ENCODE measurements at regions not wholly inside any gene's neighbourhood (a gene's known extent, or its start where the extent isn't known, plus 50 kb on each side); places are given as distances from the start of the nearest gene placed in this dataset.

DNA sequence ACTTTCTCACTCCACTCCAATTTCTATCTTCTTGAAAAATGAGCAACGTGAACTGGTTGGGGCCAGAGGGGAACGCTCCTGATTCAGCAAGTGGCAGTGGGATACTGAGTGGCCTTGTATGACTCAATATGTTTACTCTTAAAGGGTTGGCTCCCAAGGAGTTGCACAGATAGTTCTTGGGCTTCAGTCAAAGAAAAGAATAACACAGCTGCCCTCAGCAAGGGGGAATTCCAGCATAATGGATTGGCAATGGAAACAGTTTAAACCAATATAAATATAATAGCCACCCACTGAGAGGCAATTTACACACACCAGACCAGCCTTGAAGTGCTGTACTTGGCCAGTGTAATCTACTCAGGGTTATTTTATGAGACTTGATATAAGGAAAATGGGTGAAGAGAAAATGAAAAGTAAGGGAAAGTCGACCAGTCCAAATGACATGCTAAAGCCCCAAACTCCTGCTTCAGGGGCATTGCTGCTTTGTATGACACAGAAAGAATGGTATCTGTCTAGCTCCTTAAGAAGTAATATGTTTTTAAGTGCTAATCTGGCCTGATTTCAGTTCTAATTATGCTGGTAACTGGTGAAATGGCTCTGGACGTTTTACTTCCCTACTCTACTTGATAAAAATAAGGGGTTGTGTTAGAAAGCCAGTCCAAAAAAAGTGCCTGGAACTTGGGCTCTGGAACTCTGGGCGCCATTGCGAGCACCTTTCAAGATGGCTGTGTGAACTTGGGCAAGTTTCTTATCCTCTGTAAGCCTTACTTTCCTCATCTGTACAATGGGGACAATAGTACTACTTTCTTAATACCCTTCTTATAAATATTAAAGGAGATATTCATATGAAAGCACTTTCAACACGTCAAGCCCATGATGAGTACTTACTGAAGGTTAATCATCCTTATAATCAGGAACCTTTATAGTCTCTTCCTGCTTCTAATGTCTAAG lies 712.9 kb upstream of the MAP3K7 start:
- DNase-seq (ENCODE audit: low spot score): no peak

DNA sequence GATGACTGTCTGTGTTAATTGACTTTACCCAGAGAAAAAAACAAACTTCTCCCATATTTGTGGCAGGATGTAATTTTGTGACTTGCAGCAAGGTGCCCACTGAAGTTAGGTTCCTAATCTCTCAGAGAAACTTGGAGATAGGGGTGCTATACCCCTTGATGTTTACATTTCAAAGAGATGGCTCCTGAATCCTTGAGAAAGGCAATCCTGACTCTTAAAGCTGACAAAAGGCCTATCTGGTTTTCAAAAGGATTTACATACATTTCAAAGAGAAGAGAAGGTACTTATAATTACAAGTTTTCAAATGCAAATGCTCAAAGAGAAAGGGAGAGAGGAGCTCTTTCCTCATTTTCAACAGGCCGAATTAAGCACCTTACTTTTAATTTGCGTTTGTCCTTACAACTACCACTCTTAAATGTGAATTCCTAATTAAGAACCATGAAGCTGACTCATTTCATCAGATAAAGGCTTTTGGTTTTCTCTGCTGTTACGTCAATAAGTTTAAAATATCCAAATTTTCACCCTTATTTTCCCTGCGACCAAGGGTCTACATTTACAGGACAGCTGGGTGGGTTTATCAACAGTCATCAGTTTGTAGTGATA lies 711.8 kb upstream of the MAP3K7 start:
- DNase-seq (ENCODE audit: low spot score): no peak

DNA sequence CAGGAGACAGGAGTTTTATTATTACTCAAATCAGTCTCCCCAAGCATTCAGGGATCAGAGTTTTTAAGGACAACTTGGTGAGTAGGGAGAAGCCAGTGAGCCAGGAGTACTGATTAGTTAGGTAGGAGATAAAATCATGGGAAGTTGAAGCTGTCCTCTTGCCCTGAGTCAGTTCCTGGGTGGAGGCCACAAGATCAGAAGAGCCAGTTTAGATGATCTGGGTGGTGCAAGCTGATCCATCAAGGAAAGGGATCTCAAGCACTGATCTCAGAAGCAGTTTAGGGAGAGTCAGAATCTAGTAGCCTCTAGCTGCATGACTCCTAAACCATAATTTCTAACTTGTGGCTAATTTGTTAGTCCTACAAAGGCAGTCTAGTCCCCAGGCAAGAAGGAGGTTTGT lies 706.5 kb upstream of the MAP3K7 start:
- no peak for DNase-seq (ENCODE audit: low spot score)

DNA sequence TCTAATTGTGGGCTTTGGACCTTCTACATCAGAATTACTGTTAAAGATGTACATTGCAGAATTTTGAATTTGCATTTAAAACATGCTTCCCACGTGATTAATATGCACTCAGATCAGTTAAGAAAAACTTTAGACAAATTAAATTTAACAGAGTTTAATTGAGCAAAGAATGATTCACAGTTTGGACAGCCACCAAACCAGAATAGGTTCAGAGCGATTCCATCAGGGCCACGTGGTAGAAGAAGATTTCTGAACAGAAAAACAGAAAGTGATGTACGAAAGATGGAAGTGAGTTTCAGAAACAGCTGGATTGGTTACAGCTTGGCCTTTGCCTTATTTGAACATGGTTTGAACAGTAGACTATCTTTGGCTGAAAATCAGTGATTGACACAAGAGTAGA lies 704.2 kb upstream of the MAP3K7 start:
- no peak for DNase-seq (ENCODE audit: low spot score)

DNA sequence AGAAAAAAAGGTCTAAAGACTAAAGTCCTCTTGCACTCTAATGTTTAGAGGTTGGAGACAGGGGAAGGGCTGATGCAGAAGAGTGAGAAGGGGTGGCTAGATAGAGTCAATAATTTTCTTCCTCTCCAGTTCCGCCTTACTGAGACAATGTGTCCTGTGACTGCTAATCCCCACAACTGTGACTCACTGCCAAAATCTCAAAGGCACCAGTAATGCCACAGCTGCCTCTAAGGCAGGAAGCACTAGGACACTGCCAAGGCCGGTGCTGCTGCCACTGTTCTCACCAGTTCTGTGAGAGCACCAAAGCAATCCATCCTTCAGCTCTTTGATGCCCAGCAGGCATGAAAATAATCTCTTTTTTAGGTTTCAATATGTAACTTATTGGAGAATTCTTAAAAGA lies 701.9 kb upstream of the MAP3K7 start:
- no peak for DNase-seq (ENCODE audit: low spot score)

DNA sequence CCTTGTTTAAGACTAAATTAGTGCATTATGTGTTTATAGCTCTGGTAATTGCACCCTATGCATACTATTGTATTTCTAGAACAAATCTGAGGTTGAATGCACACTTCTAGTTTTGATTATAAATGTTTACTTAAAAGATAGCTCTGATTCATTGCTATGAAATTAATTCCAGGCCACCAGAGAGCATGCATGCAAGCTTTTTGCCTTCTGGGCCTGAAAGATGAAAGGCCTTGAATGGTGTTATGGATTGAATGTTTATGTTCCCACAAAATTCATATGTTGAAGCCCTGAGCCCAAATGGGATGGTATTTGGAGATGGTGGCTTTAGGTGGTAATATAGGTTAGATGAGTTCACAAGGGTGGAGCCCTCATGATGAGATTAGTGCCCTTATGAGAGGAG lies 695.0 kb upstream of the MAP3K7 start:
- DNase-seq (ENCODE audit: low spot score): no peak

DNA sequence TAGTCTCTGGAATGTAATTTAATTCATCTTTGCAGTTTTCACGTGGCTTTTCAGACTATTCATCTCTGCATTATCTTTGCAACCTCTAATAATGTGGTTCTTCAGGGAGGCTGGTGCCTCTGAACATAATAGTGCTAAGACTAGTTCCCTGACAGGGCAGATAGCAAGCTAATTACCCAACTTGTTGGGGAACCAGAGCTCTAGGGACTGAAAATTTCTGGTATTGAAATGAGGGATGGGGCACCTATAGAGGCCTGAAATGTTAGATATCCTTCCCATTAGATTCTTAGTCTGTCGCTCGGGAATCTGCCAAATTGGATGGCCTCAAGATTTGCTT lies 693.6 kb upstream of the MAP3K7 start:
- no peak for DNase-seq (ENCODE audit: low spot score)

DNA sequence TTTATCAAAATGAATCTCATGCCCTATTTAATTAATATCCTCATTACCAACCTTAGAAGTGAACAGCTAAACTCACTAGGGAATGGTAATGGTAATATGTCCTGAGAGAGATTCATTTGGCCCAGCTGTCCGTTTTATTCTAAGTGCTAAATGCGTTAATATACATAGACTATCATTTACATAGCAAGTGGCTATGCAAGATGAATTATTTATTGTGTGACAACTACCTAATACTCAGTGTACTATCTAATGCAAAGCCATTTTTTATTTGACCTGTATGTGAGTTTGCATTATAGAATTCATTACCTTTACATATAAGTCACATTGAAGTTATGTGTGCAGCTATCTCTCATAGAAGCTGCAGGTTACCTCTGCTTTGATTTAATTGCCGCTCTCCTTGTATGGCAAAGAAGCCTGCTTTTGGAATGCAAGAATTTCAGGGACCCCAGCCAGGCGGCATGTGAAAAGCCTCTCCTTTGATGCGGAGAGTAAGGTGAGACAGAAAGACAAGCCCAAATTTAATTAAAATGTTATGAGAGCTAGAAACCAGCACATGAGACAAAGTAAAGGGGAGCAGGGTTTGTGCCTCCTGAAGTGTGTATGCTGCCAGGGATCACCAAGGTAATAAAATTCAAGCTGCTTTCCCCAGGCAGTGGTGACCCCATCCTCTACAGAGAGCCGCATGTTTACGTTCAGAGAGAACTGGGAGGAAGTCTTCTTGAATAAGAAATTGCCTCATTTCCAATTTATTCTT lies 693.0 kb upstream of the MAP3K7 start:
- no peak for DNase-seq (ENCODE audit: low spot score)

DNA sequence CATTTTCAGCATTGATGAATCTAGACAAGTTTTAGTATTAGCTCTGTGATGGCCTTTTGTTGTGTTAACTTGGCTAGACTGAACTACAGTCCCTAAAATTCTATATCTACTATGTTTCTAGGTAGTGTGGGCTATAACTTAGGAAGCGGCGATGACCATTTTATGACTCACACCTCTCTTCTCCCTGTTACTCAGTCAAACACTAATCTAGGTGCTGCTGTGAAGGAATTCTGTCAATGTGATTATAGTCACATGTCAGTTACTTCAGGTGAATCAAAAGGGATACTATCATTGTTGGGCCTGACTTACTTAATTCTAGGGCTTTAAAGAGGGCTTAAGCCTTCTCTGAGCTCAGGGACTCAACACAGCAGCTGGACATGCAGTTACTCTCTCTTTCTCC lies 691.5 kb upstream of the MAP3K7 start:
- no peak for DNase-seq (ENCODE audit: low spot score)

DNA sequence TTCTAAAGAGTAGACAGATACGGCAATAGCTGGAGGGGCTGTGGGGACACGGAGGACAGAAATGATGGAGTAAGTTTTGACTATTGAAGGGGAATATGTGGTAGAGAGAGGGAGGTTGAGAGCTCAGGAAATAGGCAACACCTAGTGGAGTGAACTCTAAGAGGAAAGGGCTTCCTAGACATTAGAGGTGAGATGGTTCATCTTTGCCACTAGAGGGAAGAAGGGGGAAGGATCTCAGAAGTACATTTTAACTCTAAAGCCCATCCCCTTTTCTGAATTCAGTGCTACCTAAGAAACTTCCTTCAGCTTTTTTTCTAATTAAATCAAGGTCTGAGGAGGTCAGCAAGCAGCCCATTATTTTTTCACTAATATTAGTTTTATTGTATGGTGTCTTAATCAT lies 689.4 kb upstream of the MAP3K7 start:
- DNase-seq (ENCODE audit: low spot score): no peak

DNA sequence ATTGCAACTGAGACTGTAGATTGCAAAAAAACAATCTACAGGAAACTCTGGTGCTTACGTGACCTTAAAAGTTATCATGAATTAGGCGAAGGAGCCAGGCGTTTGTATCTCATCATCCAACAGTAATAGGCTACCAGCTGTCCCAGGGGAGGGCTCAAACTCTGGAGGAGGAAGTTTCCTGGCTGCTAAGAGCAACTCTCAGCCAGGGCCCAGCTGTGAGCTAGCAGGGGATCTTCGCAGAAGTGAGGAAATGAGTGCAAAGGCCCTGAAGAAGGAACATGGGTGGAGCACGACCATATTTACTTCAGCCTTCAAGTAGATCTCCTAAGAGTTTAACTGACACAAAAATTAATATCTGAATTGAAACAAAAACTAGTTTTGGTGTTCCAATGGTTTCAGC lies 686.9 kb upstream of the MAP3K7 start:
- DNase-seq (ENCODE audit: low spot score): no peak

DNA sequence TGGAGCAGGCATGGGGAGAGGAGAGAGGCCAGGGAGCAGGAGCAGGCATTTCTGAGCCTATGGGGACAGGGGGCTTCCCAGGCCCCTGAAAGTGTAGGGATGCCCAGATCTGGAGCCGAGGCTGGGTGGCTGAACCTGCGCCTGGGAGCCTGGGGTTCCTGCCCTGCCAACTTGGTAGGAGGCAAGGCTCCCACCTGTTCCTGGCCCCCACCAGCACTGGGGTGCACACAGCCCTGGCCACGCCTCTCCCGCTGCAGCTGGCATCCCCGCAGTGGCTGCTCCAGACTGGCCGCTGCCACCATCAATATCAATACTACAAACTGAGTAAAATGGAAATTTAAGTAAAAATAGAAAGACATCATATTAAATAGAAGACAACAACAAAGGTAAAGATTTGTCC lies 684.9 kb upstream of the MAP3K7 start:
- DNase-seq (ENCODE audit: low spot score): no peak

DNA sequence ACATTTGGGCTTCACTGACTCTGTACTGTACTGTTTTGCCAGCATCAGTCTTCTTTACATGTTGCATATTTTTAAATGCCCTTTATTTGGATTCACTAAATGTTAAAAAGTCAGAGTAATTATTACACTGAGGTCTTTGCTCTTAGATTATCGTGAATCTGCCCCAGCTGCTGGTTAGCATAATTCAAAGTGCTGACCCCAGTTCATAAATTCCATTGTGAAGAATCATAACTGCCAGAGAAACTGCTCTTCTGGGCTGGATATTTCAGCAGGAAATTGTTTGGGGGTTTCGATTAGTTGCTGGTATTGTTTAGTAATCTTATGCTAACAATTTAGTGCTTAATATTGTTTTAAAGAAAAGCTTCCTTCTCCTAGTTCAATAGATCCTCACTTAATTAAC lies 682.1 kb upstream of the MAP3K7 start:
- DNase-seq (ENCODE audit: low spot score): no peak

DNA sequence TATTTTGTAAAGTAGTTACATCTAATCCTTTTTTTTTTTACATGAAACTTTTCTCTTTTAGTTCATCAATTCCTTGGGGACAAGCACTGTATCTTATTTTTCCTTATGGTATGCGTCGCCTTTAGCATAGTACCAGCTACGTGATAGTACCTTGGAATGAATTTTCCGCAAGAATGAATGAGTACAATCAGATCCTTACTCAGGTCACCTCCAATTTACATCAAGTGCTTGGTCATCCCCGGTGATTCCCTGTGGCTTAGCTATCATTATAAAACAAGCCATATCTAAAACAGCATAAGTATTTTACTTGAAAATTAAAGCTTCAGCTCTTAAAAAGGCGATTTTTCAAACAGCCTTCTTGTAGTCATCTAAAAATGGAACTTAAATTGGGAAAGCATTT lies 680.4 kb upstream of the MAP3K7 start:
- no peak for DNase-seq (ENCODE audit: low spot score)

DNA sequence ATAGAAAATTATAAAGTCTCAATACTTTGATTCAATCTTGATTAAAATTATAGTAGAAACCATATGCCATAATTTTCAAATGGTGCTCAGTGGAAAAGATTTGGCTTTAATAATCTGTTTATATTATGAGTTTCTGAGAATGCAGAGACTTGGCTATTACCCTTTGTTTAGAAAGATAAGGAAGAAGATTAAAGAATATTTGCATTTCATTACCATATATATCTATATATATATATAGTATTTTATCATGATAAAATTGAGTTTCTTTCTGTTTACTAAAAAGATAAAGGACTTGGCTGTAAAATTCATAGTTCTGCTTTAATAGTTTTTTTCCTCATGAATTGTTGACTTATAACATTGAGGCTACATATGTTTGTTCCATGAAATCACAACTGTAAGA lies 679.3 kb upstream of the MAP3K7 start:
- DNase-seq (ENCODE audit: low spot score): no peak

DNA sequence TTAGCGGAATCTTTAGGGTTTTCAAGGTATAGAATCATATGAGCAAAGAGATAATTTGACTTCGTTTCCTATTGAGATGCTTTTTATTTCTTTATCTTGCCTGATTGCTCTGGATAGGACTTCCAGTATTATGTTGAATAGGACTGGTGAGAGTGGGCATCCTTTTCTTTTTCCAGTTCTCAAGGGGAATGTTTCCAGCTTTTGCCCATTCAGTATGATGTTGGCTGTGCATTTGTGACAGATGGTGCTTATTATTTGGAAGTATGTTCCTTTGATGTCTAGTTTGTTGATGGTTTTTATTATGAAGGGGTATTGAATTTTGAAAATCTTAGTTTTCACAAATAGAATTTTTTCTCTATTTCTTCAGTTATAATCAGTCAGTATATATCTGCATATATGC lies 656.6 kb upstream of the MAP3K7 start:
- DNase-seq (ENCODE audit: low spot score): no peak

DNA sequence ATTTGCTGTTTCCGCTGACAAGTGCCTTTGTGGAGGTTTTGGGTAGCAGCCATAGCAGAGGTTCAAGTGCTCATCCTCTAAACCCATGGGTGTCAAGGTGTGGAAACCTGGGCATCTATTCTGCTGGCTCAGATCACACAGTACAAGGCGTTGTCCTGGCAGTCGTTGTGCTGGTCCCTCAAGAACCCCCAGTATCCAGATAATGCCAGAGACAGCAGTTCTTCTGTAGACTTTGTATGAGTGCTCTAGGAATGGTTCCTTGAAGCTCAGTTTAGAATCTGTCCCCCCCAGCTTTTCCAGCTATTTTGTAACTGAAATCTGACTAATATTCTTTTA lies 655.7 kb upstream of the MAP3K7 start:
- no peak for DNase-seq (ENCODE audit: low spot score)

DNA sequence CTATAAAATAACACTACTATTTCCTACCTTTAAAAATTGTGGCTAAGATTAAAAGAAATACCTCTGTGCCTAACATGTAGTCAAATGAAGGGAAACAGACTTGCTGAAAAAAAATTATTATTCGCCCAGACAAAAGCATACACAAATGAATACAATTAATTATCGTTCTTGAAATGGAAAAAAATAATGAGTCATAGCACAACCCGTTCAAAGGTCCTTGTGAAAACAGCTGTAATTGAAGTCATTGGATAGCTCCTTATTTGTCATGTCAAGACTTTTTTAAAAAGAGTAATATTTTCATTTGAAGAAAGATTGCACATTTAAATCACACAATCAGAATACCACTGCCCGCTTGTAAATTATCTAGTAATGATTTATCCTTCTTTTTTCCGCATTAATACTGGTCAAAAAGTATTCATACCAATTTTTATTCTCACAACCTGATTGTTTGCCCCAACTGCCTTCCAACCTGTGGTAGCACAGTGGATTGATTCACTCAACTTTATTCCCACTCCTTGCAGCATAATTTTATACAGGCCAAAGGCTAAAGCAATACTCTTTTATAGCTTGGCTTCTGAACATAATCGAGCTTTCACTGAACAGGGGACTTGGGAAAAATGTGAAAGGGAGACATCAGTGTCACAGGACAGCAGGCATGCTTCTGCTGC lies 655.2 kb upstream of the MAP3K7 start:
- DNase-seq (ENCODE audit: low spot score): no peak

DNA sequence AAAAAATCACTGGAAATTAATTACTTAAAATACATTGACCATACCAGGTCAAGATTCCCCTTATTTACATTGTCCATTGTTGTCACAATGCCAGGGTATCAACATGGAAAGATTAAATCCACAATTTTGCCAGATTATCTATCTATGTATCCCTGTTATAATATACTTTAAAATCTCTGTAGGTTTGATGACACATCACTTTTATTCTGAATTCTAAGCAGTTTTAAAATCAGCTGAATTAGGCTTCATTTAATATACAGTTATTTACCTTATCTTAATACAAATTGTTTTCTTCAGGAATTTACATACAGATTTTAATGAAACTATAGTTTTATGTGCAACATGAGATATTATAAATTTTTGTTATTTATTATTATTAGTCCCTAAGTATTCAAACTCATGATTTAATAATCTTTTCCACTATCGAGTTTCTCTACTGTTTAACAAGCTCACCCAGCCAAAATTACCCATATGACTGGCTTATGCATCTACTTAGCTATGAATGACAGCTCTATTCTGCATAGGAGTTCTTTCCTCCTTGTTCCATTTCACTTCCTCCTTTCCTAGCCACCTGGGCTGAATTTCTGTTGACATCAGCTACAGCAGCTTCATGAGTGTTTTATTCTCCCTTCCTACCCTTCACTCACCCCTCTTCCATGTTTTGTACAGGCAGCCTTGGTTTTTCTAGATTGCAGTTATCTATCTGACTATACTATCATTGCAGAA lies 654.2 kb upstream of the MAP3K7 start:
- DNase-seq (ENCODE audit: low spot score): no peak

DNA sequence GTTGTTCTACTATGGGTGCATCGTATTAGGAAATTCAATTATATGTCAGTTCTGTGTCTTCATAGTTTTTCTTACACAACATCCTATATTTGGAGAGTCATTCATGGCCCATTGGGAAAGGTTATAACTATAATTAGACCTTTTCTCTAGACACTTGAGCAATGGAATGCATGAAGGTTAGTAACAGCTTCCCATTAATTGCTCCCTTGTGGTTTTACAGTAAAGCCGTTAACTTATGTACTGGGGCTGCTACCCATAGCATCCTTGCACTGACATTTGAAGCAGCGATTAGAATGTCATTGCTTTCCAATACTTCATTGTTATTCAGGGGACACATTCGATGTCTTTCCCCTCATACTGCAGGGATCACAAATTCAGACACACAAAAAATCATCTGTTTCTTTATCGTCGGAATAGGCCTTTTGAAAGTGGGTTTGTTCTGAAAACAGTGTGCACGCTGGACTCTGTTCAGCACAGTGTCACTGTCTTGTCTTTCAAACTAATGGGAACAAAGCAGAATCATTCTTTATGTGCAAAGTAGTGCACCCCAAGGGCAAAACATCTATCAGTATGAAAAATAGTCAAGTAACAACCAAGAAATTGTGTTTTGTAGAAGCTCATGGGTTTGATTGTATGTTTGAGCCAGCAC lies 634.3 kb upstream of the MAP3K7 start:
- DNase-seq (ENCODE audit: low spot score): no peak

DNA sequence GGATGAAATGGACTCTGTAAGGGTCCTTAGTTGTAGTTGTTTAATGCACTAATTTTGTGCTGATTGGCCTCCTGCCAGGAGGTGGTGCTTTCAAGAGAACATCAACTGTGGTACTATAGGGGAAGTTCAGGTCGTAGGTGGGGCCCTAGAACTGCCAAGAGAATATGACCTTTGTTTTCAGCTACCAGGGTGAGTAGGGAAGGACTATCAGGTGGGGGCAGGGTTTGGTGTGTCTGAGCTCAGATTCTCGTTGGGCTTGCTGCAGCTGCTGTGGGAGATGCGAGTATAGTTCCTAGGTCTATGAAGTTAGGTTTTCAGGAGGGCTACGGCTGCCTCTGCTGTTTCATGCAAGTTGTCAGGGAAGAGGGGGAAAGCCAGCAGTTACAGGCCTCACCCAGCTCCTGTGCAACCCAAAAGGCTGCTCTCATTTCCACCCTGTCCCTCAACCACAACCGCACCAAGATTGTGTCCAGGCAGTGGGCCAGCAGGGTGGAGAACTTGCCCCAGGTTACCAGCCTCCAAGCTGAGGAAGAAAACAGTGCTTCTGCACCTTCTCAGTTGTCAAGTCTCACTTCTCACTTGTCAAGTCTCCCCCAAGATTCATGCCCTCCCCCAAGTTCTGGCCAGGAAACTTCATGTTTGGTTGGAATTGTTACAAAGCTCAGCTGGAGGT lies 626.5 kb upstream of the MAP3K7 start:
- DNase-seq (ENCODE audit: low spot score): no peak
